HepG2 (cell line): ENCODE measurements at regions not wholly inside any gene's neighbourhood (a gene's known extent, or its start where the extent isn't known, plus 50 kb on each side); places are given as distances from the start of the nearest gene placed in this dataset.
A peak's percentile ranks its signal among the peaks of the same experiment; 100 is the strongest.

ENCODE experiments used
- AGO1 ChIP-seq: fragments of 200-400 bp; formaldehyde crosslinking; IDR thresholded peaks from 2 replicates; pipeline ENCODE4 v1.6.1; 2017; ENCODE audit warnings: mild to moderate bottlenecking, low read depth, low read length, moderate library complexity; ENCODE audit not compliant: poor library complexity, severe bottlenecking
- CAMTA2 ChIP-seq: sonication (generic); formaldehyde crosslinking; IDR thresholded peaks from 2 replicates; pipeline ENCODE4 v1.4.0; 2020; ENCODE audit warnings: mild to moderate bottlenecking, missing genetic modification reagents, borderline replicate concordance
- CEBPB ChIP-seq: IDR thresholded peaks from 2 replicates; pipeline ENCODE4 v1.6.1; 2011; ENCODE audit warnings: low read depth, low read length, improper control_type of control experiment, borderline replicate concordance
- DMTF1 ChIP-seq: sonication (generic); formaldehyde crosslinking; IDR thresholded peaks from 2 replicates; pipeline ENCODE4 v1.4.0; 2020; ENCODE audit warnings: mild to moderate bottlenecking, missing genetic modification reagents
- E2F5 ChIP-seq: sonication (generic); formaldehyde crosslinking; conservative IDR thresholded peaks from 2 replicates; pipeline ENCODE4 v1.4.0; 2020; ENCODE audit warnings: missing genetic modification reagents
- GABPB1 ChIP-seq: IDR thresholded peaks from 2 replicates; pipeline ENCODE4 v1.6.1; 2016; ENCODE audit warnings: mild to moderate bottlenecking, missing genetic modification reagents, moderate library complexity, missing compliant biosample characterization
- HNF1A ChIP-seq, 2 experiments: sonication (generic) in 1 of 2; formaldehyde crosslinking in 1 of 2; IDR thresholded peaks; 2 replicates each; pipeline versions ENCODE4 v1.4.0 to v1.6.1; 2016 to 2020; ENCODE audit warnings: borderline replicate concordance in 1 of 2, low read depth in 1 of 2, mild to moderate bottlenecking in 1 of 2, missing genetic modification reagents in 1 of 2
- HOXA5 ChIP-seq: sonication (generic); formaldehyde crosslinking; IDR thresholded peaks from 2 replicates; pipeline ENCODE4 v1.4.0; 2020; ENCODE audit warnings: missing genetic modification reagents
- NR2F6 ChIP-seq, 2 experiments: IDR thresholded peaks; 2 replicates each; pipeline ENCODE4 v1.6.1; 2016; ENCODE audit warnings: antibody characterized with exemption in 1 of 2, mild to moderate bottlenecking in 1 of 2
- SIN3A ChIP-seq: IDR thresholded peaks from 2 replicates; pipeline ENCODE4 v1.6.1; 2011; ENCODE audit warnings: low read depth, mild to moderate bottlenecking, control low read depth, low read length, borderline replicate concordance
- TCF12 ChIP-seq, 2 experiments: fragments of 450-650 bp in 1 of 2; sonication (generic) in 1 of 2; formaldehyde crosslinking in 1 of 2; IDR thresholded peaks; 2 replicates each; pipeline versions ENCODE4 v1.6.1 to v1.8.0; 2017 to 2022; ENCODE audit warnings: antibody characterized with exemption in 1 of 2, mild to moderate bottlenecking in 1 of 2, missing genetic modification reagents in 1 of 2, moderate library complexity in 1 of 2
- THYN1 ChIP-seq: sonication (generic); formaldehyde crosslinking; IDR thresholded peaks from 2 replicates; pipeline ENCODE4 v1.8.1; 2023; ENCODE audit warnings: low read depth, mild to moderate bottlenecking, moderate library complexity, missing genetic modification reagents, borderline replicate concordance
- ZGPAT ChIP-seq: IDR thresholded peaks from 2 replicates; pipeline ENCODE4 v1.6.1; 2016; ENCODE audit warnings: mild to moderate bottlenecking
- ZNF10 ChIP-seq: sonication (generic); formaldehyde crosslinking; IDR thresholded peaks from 2 replicates; pipeline ENCODE4 v1.4.0; 2020; ENCODE audit warnings: mild to moderate bottlenecking, low read depth, missing genetic modification reagents, borderline replicate concordance
- ZNF274 ChIP-seq: sonication (generic); formaldehyde crosslinking; IDR thresholded peaks from 2 replicates; pipeline ENCODE4 v1.5.1; 2020; ENCODE audit warnings: mild to moderate bottlenecking, missing genetic modification reagents
- ZNF614 ChIP-seq: IDR thresholded peaks from 2 replicates; pipeline ENCODE4 v1.6.1; 2018; ENCODE audit warnings: missing biosample characterization, missing genetic modification reagents, inconsistent platforms, borderline replicate concordance
- ZNF75D ChIP-seq: sonication (generic); formaldehyde crosslinking; IDR thresholded peaks from 2 replicates; pipeline ENCODE4 v1.8.1; 2023; ENCODE audit warnings: missing genetic modification reagents, mild to moderate bottlenecking, borderline replicate concordance

DNA sequence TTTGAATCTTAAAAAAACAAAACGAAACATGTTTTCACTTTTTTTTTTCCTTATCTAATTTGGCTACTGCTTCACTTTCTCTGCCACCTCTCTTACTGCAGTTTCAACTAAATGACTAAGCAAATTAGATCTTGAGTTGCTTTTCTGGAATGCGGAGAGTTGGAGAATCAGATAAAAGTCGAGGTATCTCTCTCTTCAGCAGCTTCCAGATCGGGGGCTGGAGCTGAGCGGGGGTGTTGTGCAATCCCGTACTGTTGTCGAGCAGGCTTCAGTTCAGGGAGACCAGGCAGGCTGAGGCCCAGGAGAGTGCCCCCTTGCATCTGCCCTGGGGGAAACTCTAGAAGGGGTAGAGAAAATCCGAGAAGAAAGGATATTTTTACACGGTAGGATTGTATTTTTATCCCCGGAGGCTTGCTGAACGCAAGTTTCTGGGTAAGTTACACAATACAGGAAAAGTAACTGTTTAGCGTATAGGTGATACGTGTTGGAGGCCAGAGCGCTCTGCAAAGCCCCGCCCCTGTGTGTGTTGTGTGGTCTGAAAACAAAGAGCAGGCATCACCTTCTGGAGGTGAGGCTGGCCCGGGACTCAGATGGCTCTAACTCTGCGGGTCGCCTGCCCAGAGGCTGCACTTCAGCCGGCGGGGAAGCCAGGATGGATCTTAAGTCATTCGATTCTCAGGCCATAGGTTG, 116.6 kb downstream of the KLF6 start (continued):
- TF ChIP-seq TCF12 (IDR thresholded peaks at IDR 0.05) (no peak), TCF12 (CRISPR knock-in tag; IDR thresholded peaks at IDR 0.05) (no peak), DMTF1 (no peak), HNF1A (IDR thresholded peaks at IDR 0.05; ENCODE audit: low read depth) (no peak), HNF1A (CRISPR knock-in tag; IDR thresholded peaks at IDR 0.05; ENCODE audit: borderline replicate concordance) (no peak), ZNF274 (no peak), HOXA5 (no peak), ZGPAT (no peak), AGO1 (no peak), NR2F6 (IDR thresholded peaks at IDR 0.05) (no peak), NR2F6 (CRISPR knock-in tag; IDR thresholded peaks at IDR 0.05) (no peak), GABPB1 (CRISPR knock-in tag) (no peak), ZNF10 (CRISPR knock-in tag) (no peak), ZNF75D (no peak), THYN1 (CRISPR knock-in tag) (no peak), CAMTA2 (no peak), SIN3A (no peak), CEBPB (peak; percentile 95), E2F5 (no peak), ZNF614 (CRISPR knock-in tag) (no peak)
